Esophagus muscularis mucosa (tissue), 4 donors: ENCODE measurements at regions not wholly inside any gene's neighbourhood (a gene's known extent, or its start where the extent isn't known, plus 50 kb on each side); places are given as distances from the start of the nearest gene placed in this dataset.

Experiments
- DNase-seq: peaks from one replicate; pipeline ENCODE4 v3.0.0-alpha.2; 2017; ENCODE audit errors: extremely low spot score
- H3K27ac ChIP-seq, 4 donors: fragments of 200-600 bp; sonication (generic); replicated peaks in 1 of 4; 1 replicate in 3 of 4; 2 replicates in 1 of 4; pipeline ENCODE4 v1.5.1; 2016 to 2019; ENCODE audit warnings: mild to moderate bottlenecking in 1 of 4
- H3K27me3 ChIP-seq, 4 donors: fragments of 200-600 bp; sonication (generic); one replicate each; pipeline versions ENCODE4 v1.5.1 to v1.6.0; 2016 to 2019
- H3K36me3 ChIP-seq, 4 donors: fragments of 200-600 bp; sonication (generic); one replicate each; pipeline ENCODE4 v1.5.1; 2016 to 2019
- H3K4me1 ChIP-seq, 4 donors: fragments of 200-600 bp; sonication (generic); one replicate each; pipeline ENCODE4 v1.5.1; 2016 to 2019
- H3K4me3 ChIP-seq, 4 donors: fragments of 200-600 bp; sonication (generic); 1 replicate in 2 of 4; 2 replicates in 2 of 4; pipeline ENCODE4 v1.5.1; 2016 to 2019; ENCODE audit warnings: mild to moderate bottlenecking in 4 of 4, moderate library complexity in 1 of 4
- H3K9me3 ChIP-seq, 4 donors: fragments of 200-600 bp; sonication (generic); 1 replicate in 3 of 4; 2 replicates in 1 of 4; pipeline ENCODE4 v1.5.1; 2016 to 2019
- CTCF ChIP-seq, 3 experiments: fragments of 200-600 bp in 2 of 3; fragments of 450-650 bp in 1 of 3; sonication (generic) in 2 of 3; IDR thresholded peaks; one replicate each; pipeline ENCODE4 v1.5.1; 2017 to 2019; ENCODE audit warnings: antibody characterized with exemption in 3 of 3, mild to moderate bottlenecking in 2 of 3, moderate library complexity in 1 of 3
- EP300 ChIP-seq: sonication (generic); formaldehyde crosslinking; IDR thresholded peaks from one replicate; pipeline ENCODE4 v1.6.1; 2017; ENCODE audit warnings: antibody characterized with exemption
- POLR2A ChIP-seq: fragments of 450-650 bp; IDR thresholded peaks from one replicate; pipeline ENCODE4 v1.6.1; 2017; ENCODE audit warnings: antibody characterized with exemption, moderate library complexity, mild to moderate bottlenecking, low read depth
- POLR2AphosphoS5 ChIP-seq, 2 donors: sonication (generic); formaldehyde crosslinking; IDR thresholded peaks; one replicate each; pipeline ENCODE4 v1.6.1; 2017; ENCODE audit warnings: antibody characterized with exemption in 2 of 2
- WGBS: methylation state at CpG from one replicate; pipeline ENCODE4 v1.1.5; 2018; 5-methylcytosine and 5-hydroxymethylcytosine counted together
- intact Hi-C: fragments of 100-400 bp; cut with DNase I; formaldehyde crosslinking; loops from one replicate; pipeline ENCODE4 v1.15.1; 2023

DNA sequence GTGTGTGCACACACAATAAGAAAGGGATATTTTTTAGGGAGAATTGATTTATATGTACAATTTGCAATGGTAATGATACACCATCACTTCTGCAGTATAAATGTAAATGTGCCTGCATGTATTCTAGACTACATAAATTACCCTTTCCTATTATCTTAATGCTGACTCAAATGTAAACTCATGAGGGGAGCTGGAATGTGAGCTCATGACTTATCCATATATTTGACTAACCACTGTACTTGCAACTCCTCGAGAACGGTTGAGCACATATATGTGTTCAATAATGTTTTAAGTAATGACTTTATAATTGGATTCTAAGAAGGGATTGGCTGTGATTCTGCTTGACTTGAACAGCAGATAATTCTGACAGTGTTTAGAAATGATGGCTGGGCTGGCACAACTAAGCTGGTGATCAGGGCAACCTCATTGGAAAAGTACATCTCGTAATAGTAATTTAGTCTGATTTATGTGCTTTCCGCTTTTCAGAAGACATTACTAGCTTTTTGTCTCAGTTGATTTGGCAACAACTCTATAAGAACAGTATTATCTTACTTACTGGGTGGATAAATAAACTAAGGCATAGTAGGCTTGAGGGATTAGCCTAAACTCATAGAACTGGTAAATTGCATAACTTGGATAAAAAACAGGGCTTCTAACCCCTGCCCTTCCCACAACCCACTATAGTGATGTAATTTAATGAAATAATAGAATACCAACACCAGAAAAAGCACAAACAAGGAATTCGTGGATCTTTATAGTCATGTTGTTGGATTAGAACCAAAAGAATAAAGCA is 130.2 kb upstream of the SPEF2 start:
- Histone ChIP-seq H3K27me3 (no peaks in the 10 kb centered on the region), H3K36me3 (no peaks in the 10 kb centered on the region), H3K9me3 (no peaks in the 10 kb centered on the region), H3K4me3 (no peak overlapping the region), H3K27ac (no peak overlapping the region), H3K4me1 (no peaks in the 10 kb centered on the region)
- TF ChIP-seq POLR2A (no peak), POLR2AphosphoS5 (IDR thresholded peaks at IDR 0.05) (no peak), EP300 (no peak), CTCF (IDR thresholded peaks at IDR 0.05) (no peak)
- WGBS: 72% methylated on average over 5 of the region's 5 CpGs
- no peak for DNase-seq
- intact Hi-C loops: no loop called here

DNA sequence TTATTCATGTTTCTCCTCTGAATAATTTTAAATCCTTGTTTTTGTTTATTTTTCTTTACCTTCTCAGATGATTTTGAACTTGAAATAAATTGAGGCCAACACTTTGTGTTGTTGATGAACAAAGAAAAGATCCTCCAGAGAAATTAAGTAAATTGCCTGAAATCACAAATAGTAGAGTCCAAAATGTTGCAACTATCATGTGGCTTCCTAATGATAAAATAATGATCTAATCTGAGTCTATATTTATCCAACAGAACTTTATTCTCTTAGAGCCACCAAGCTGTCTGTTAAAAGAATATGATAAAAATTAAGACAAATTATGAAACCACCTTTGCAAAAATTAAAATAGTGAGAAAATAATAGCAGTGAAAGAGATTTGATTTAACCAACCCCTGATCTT is 132.2 kb upstream of the SPEF2 start:
- no peaks in the 10 kb centered on the region for H3K36me3 ChIP-seq
- no peaks in the 10 kb centered on the region for H3K9me3 ChIP-seq
- H3K4me1 ChIP-seq: no peaks in the 10 kb centered on the region
- TF ChIP-seq CTCF (IDR thresholded peaks at IDR 0.05) (no peak), POLR2AphosphoS5 (IDR thresholded peaks at IDR 0.05) (no peak), EP300 (no peak), POLR2A (no peak)
- H3K4me3 ChIP-seq: no peak overlapping the region
- H3K27me3 ChIP-seq: no peaks in the 10 kb centered on the region
- no peak for DNase-seq
- no peak overlapping the region for H3K27ac ChIP-seq
- intact Hi-C loops: no loop called here

- no peak for DNase-seq
- H3K9me3 ChIP-seq: no peaks in the 10 kb centered on the region
- no peak overlapping the region for H3K4me3 ChIP-seq
- no peaks in the 10 kb centered on the region for H3K36me3 ChIP-seq
- no peak for TF ChIP-seq POLR2AphosphoS5 (IDR thresholded peaks at IDR 0.05)
- no peak for TF ChIP-seq POLR2A
- TF ChIP-seq CTCF (IDR thresholded peaks at IDR 0.05): no peak
- no peak for TF ChIP-seq EP300
- no peaks in the 10 kb centered on the region for H3K4me1 ChIP-seq
- no peaks in the 10 kb centered on the region for H3K27me3 ChIP-seq
- intact Hi-C loops: no loop called here
- no peak overlapping the region for H3K27ac ChIP-seq
Observed at GRCh38 chr5:35484241-35484640, 133.4 kb upstream of the SPEF2 start.

DNA sequence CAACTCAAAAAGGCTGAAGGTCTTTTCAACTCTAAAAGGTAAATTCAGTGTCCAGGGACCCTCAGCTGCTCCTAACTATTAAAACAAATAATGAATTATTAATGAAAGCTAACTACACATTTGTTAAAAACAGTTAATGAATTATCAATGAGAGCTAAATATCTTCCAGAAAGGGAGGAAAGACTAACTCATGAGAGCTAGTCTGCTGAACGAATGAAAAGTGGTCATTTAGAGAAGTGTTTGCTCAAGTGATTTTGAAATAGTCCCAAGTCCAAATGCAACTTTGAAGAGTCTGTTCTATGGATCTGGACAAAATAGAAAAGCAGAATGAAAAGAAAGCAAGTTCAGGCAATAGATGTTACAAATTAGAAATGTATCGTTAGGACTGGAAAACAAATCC is 133.9 kb upstream of the SPEF2 start:
- TF ChIP-seq POLR2AphosphoS5 (IDR thresholded peaks at IDR 0.05) (no peak), EP300 (no peak), CTCF (IDR thresholded peaks at IDR 0.05) (no peak), POLR2A (no peak)
- H3K4me3 ChIP-seq: no peak overlapping the region
- H3K4me1 ChIP-seq: no peaks in the 10 kb centered on the region
- 60% methylated on average over 2 of the region's 2 CpGs for WGBS
- no peaks in the 10 kb centered on the region for H3K36me3 ChIP-seq
- no peak for DNase-seq
- no peaks in the 10 kb centered on the region for H3K27me3 ChIP-seq
- H3K27ac ChIP-seq: no peak overlapping the region
- H3K9me3 ChIP-seq: no peaks in the 10 kb centered on the region
- intact Hi-C loops: no loop called here

- TF ChIP-seq EP300 (no peak), POLR2AphosphoS5 (IDR thresholded peaks at IDR 0.05) (no peak), POLR2A (no peak), CTCF (IDR thresholded peaks at IDR 0.05) (no peak)
- no peak overlapping the region for H3K4me3 ChIP-seq
- no peaks in the 10 kb centered on the region for H3K4me1 ChIP-seq
- no peaks in the 10 kb centered on the region for H3K9me3 ChIP-seq
- no peak for DNase-seq
- intact Hi-C loops: no loop called here
- H3K36me3 ChIP-seq: no peaks in the 10 kb centered on the region
- H3K27me3 ChIP-seq: no peaks in the 10 kb centered on the region
- H3K27ac ChIP-seq: no peak overlapping the region
Observed at GRCh38 chr5:35483191-35483590, 134.5 kb upstream of the SPEF2 start.
